HUES48 (cell line): ENCODE measurements at regions not wholly inside any gene's neighbourhood (a gene's known extent, or its start where the extent isn't known, plus 50 kb on each side); places are given as distances from the start of the nearest gene placed in this dataset.

ENCODE experiments used
- H3K27ac ChIP-seq: one replicate; pipeline ENCODE4 v1.7.0; 2013; ENCODE audit warnings: low read depth, low read length, inconsistent platforms
- H3K27me3 ChIP-seq: 2 replicates; pipeline ENCODE4 v1.6.1; 2013; ENCODE audit warnings: mild to moderate bottlenecking, low read length; ENCODE audit not compliant: control insufficient read depth, insufficient read depth
- H3K36me3 ChIP-seq: 2 replicates; pipeline ENCODE4 v1.6.1; 2013; ENCODE audit warnings: low read length; ENCODE audit not compliant: control insufficient read depth, insufficient read depth
- H3K4me1 ChIP-seq: 2 replicates; pipeline ENCODE4 v1.6.1; 2013; ENCODE audit warnings: mild to moderate bottlenecking, low read length; ENCODE audit not compliant: control insufficient read depth, insufficient read depth
- H3K4me3 ChIP-seq: 2 replicates; pipeline ENCODE4 v1.5.1; 2013; ENCODE audit warnings: mild to moderate bottlenecking, low read depth, low read length
- H3K9ac ChIP-seq: 2 replicates; pipeline ENCODE4 v1.6.1; 2013; ENCODE audit warnings: mild to moderate bottlenecking, low read depth, low read length, moderate library complexity
- H3K9me3 ChIP-seq: 2 replicates; pipeline ENCODE4 v1.6.1; 2013; ENCODE audit warnings: low read length; ENCODE audit not compliant: control insufficient read depth, insufficient read depth

GRCh38 chr5:164868761-164869160 lies 1363.3 kb downstream of the MAT2B start:
- no peaks in the 10 kb centered on the region for H3K36me3 ChIP-seq
- H3K9ac ChIP-seq: no peak overlapping the region
- no peaks in the 10 kb centered on the region for H3K27me3 ChIP-seq
- H3K4me1 ChIP-seq: no peaks in the 10 kb centered on the region
- H3K4me3 ChIP-seq: no peak overlapping the region
- no peaks in the 10 kb centered on the region for H3K9me3 ChIP-seq
- H3K27ac ChIP-seq: no peak overlapping the region

GRCh38 chr5:164869325-164869724 lies 1363.9 kb downstream of the MAT2B start:
- Histone ChIP-seq H3K4me1 (no peaks in the 10 kb centered on the region), H3K9ac (no peak overlapping the region), H3K27me3 (no peaks in the 10 kb centered on the region), H3K9me3 (0 out of 2 replicates have a peak, but pooled peaks cover under 1% of the 10 kb centered on the region), H3K4me3 (no peak overlapping the region), H3K27ac (no peak overlapping the region), H3K36me3 (no peaks in the 10 kb centered on the region)

DNA sequence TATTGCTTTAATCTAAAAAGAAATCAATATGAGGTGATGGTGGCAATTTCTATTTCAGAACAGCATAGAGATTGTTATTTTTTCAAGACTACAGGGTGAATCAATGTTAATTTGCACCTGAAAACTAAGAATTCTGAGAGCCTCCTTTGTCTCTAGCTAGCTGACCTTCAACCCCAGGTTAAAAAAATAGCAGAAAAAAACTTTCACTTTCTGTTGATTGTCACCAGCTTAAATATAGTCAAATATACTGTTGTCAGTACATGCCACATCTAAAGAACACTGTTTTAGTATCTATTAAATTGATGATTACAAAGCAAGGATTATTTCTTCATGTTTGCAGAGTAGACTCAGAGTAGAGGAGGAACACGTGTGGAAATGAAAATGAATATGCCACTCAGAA lies 1371.4 kb downstream of the MAT2B start:
- Histone ChIP-seq H3K4me3 (no peak overlapping the region), H3K27ac (no peak overlapping the region), H3K9me3 (peaks cover 16% of the 10 kb centered on the region), H3K4me1 (no peaks in the 10 kb centered on the region; the same call in 1 of the 2 replicates), H3K9ac (no peak overlapping the region), H3K27me3 (no peaks in the 10 kb centered on the region), H3K36me3 (no peaks in the 10 kb centered on the region)

- H3K4me1 ChIP-seq: no peaks in the 10 kb centered on the region; the same call in 1 of the 2 replicates
- H3K36me3 ChIP-seq: no peaks in the 10 kb centered on the region
- H3K9me3 ChIP-seq: peaks cover 4% of the 10 kb centered on the region
- no peak overlapping the region for H3K27ac ChIP-seq
- H3K4me3 ChIP-seq: no peak overlapping the region
- no peaks in the 10 kb centered on the region for H3K27me3 ChIP-seq
- H3K9ac ChIP-seq: no peak overlapping the region
Observed at GRCh38 chr5:164881442-164881841, 1376.0 kb downstream of the MAT2B start.

- H3K4me3 ChIP-seq: no peak overlapping the region
- H3K9ac ChIP-seq: no peak overlapping the region
- no peaks in the 10 kb centered on the region for H3K9me3 ChIP-seq
- H3K27ac ChIP-seq: no peak overlapping the region
- no peaks in the 10 kb centered on the region for H3K4me1 ChIP-seq
- no peaks in the 10 kb centered on the region for H3K27me3 ChIP-seq
- H3K36me3 ChIP-seq: no peaks in the 10 kb centered on the region
Observed at GRCh38 chr5:164885179-164885578, 1379.8 kb downstream of the MAT2B start.

GRCh38 chr5:164893071-164893470 lies 1387.7 kb downstream of the MAT2B start:
- H3K27ac ChIP-seq: no peak overlapping the region
- no peak overlapping the region for H3K9ac ChIP-seq
- H3K9me3 ChIP-seq: peaks cover 20% of the 10 kb centered on the region
- no peaks in the 10 kb centered on the region for H3K36me3 ChIP-seq
- H3K4me1 ChIP-seq: no peaks in the 10 kb centered on the region
- no peak overlapping the region for H3K4me3 ChIP-seq
- no peaks in the 10 kb centered on the region for H3K27me3 ChIP-seq

DNA sequence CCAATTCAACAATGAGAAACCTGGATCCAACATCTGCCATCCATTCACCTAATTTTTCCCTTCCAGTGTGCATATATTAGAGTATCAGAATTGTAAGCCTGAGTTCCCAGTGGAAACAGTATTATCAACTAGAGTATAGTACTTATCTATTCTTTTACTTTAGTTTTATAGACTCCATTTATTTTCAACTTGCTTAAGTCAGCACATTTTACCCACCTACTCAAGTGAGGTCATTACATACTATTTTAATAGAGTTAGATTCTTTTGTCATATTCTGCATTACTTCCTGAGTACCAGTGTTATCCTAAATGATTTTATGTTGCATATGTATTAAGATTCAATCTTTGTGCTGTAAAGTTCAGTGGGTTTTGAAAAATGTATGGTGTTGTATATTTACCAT lies 1393.3 kb downstream of the MAT2B start:
- H3K9me3 ChIP-seq: peaks cover 6% of the 10 kb centered on the region
- H3K9ac ChIP-seq: no peak overlapping the region
- no peak overlapping the region for H3K27ac ChIP-seq
- H3K4me1 ChIP-seq: no peaks in the 10 kb centered on the region
- H3K4me3 ChIP-seq: no peak overlapping the region
- H3K27me3 ChIP-seq: no peaks in the 10 kb centered on the region
- no peaks in the 10 kb centered on the region for H3K36me3 ChIP-seq

DNA sequence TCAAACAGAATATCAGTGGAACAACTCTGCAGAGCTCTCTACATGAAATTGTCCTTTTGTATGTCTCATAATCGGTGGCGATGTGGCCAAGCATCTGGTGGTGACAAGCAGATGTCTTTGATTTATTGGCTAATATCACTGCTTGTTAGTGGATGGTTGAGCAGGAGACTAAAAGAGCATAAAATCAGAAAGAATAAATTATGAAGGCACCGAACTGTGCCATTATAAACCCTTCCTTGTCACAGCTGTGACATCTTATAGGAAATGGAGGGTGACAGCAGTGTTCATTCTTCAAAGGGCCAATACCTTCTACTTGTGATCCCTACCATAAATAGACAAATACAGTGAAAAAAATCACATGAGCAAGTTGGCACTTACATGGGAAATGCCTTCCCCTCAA lies 1404.3 kb downstream of the MAT2B start:
- no peaks in the 10 kb centered on the region for H3K36me3 ChIP-seq
- H3K4me3 ChIP-seq: no peak overlapping the region
- H3K27me3 ChIP-seq: no peaks in the 10 kb centered on the region
- no peak overlapping the region for H3K9ac ChIP-seq
- H3K4me1 ChIP-seq: 0 out of 2 replicates have a peak, but pooled peaks cover 4% of the 10 kb centered on the region
- no peak overlapping the region for H3K27ac ChIP-seq
- no peaks in the 10 kb centered on the region for H3K9me3 ChIP-seq

GRCh38 chr5:164921722-164922121 lies 1416.3 kb downstream of the MAT2B start:
- peaks cover 6% of the 10 kb centered on the region; the same call in 1 of the 2 replicates for H3K4me1 ChIP-seq
- no peaks in the 10 kb centered on the region for H3K36me3 ChIP-seq
- no peak overlapping the region for H3K9ac ChIP-seq
- no peak overlapping the region for H3K27ac ChIP-seq
- H3K27me3 ChIP-seq: no peaks in the 10 kb centered on the region
- H3K9me3 ChIP-seq: peaks cover 11% of the 10 kb centered on the region
- no peak overlapping the region for H3K4me3 ChIP-seq

- Histone ChIP-seq H3K9me3 (0 out of 2 replicates have a peak, but pooled peaks cover 3% of the 10 kb centered on the region), H3K4me3 (no peak overlapping the region), H3K4me1 (0 out of 2 replicates have a peak, but pooled peaks cover 6% of the 10 kb centered on the region), H3K27ac (no peak overlapping the region), H3K9ac (no peak overlapping the region), H3K36me3 (no peaks in the 10 kb centered on the region), H3K27me3 (no peaks in the 10 kb centered on the region)
Observed at GRCh38 chr5:164934039-164934438, 1428.6 kb downstream of the MAT2B start.

- 0 out of 2 replicates have a peak, but pooled peaks cover 3% of the 10 kb centered on the region for H3K9me3 ChIP-seq
- no peak overlapping the region for H3K4me3 ChIP-seq
- H3K9ac ChIP-seq: no peak overlapping the region
- H3K27ac ChIP-seq: no peak overlapping the region
- H3K27me3 ChIP-seq: no peaks in the 10 kb centered on the region
- no peaks in the 10 kb centered on the region for H3K36me3 ChIP-seq
- H3K4me1 ChIP-seq: 0 out of 2 replicates have a peak, but pooled peaks cover 6% of the 10 kb centered on the region
Observed at GRCh38 chr5:164934561-164934960, 1429.1 kb downstream of the MAT2B start.

DNA sequence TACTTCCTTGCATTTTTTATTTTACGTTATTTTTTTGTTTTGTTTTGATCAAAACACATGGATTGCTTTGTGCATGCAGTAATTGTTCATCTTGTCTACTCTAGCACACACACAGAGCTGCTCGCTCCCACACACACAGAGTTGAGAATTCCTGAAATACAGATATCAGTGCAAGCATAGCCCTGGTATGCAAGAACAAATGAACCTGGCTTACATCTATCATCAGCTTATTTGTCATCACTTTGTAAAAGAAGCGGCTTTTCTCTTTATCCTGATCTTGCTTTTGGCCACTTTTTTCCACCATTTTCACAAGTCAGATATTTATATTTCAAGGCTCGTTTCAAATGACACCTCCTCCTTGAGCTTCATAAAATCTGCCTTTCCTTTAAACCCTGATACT lies 1435.7 kb downstream of the MAT2B start:
- Histone ChIP-seq H3K9ac (no peak overlapping the region), H3K4me1 (no peaks in the 10 kb centered on the region), H3K27me3 (no peaks in the 10 kb centered on the region), H3K9me3 (no peaks in the 10 kb centered on the region), H3K27ac (no peak overlapping the region), H3K4me3 (no peak overlapping the region), H3K36me3 (no peaks in the 10 kb centered on the region)
